Suprapubic skin (tissue), 4 donors: ENCODE measurements at regions not wholly inside any gene's neighbourhood (a gene's known extent, or its start where the extent isn't known, plus 50 kb on each side); places are given as distances from the start of the nearest gene placed in this dataset.

ENCODE experiments used
- EP300 ChIP-seq: sonication (generic); formaldehyde crosslinking; IDR thresholded peaks from one replicate; pipeline ENCODE4 v1.6.1; 2017; ENCODE audit warnings: antibody characterized with exemption
- POLR2A ChIP-seq, 2 donors: fragments of 450-650 bp; IDR thresholded peaks; one replicate each; pipeline ENCODE4 v1.6.1; 2017; ENCODE audit warnings: antibody characterized with exemption in 2 of 2, mild to moderate bottlenecking in 2 of 2, moderate library complexity in 2 of 2
- POLR2AphosphoS5 ChIP-seq, 3 donors: sonication (generic); formaldehyde crosslinking; IDR thresholded peaks; one replicate each; pipeline ENCODE4 v1.6.1; 2017; ENCODE audit warnings: antibody characterized with exemption in 3 of 3
- TF ChIP-seq, protein P1 (sequence below), 2 donors: fragments of 200-600 bp in 1 of 2; fragments of 450-650 bp in 1 of 2; sonication (generic) in 1 of 2; IDR thresholded peaks; one replicate each; pipeline ENCODE4 v1.5.1; 2016 to 2019; ENCODE audit warnings: antibody characterized with exemption in 2 of 2, mild to moderate bottlenecking in 1 of 2, moderate library complexity in 1 of 2

DNA sequence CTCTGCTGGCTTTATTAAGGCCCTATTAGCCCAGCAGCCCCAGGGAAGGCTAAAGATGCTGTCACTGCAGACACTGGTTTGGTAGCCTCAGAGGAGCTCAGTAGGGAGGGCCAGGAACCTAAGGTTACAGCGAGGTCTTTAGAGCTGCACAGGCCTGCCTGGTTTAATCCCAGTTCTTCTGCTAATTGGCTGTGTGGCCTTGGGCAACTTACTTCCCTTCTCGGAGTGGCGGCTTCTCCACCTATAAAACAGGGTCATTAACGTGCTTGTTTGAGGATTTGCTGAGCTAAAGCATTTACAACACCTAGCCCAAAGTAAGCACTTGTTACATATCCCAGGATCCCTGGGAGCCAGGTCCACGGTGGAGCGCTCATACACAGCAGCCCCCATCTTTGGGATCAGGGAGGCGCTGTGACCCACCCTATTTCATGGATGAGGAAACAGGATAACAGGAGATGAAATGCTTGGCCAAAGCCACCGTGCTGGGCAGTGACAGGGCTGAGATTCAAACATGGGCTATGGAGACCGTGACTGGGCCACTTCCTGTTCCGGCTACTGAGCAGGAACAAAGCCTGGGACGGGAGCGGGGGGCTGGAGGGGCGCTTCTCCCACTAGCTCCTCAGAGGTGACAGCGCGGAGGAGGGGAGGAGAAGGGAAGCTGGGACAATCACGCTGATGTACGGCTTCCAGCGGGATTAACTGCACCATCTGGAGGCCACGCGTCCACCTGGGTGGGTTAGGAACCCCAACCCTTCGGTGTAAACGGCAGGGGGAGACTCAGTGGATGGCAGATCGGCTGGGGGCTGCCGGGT is 61.5 kb downstream of the IGLL1 start:
- TF ChIP-seq, protein P1, sequence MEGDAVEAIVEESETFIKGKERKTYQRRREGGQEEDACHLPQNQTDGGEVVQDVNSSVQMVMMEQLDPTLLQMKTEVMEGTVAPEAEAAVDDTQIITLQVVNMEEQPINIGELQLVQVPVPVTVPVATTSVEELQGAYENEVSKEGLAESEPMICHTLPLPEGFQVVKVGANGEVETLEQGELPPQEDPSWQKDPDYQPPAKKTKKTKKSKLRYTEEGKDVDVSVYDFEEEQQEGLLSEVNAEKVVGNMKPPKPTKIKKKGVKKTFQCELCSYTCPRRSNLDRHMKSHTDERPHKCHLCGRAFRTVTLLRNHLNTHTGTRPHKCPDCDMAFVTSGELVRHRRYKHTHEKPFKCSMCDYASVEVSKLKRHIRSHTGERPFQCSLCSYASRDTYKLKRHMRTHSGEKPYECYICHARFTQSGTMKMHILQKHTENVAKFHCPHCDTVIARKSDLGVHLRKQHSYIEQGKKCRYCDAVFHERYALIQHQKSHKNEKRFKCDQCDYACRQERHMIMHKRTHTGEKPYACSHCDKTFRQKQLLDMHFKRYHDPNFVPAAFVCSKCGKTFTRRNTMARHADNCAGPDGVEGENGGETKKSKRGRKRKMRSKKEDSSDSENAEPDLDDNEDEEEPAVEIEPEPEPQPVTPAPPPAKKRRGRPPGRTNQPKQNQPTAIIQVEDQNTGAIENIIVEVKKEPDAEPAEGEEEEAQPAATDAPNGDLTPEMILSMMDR (IDR thresholded peaks at IDR 0.05) = no peak
- no peak for TF ChIP-seq POLR2A (IDR thresholded peaks at IDR 0.05)
- no peak for TF ChIP-seq EP300
- TF ChIP-seq POLR2AphosphoS5 (IDR thresholded peaks at IDR 0.05) = no peak
